GM21723 (cell line): ENCODE measurements at regions not wholly inside any gene's neighbourhood (a gene's known extent, or its start where the extent isn't known, plus 50 kb on each side); places are given as distances from the start of the nearest gene placed in this dataset.
"Not testable (repeated sequence)": the region's sequence is repeated elsewhere in the genome, so short reads cannot be mapped to it uniquely, and the experiment has no call there.

Source experiments
- ATAC-seq: cut with Tn5 transposase; IDR thresholded peaks from one replicate; pipeline ENCODE4 v1.9.1; 2021; ENCODE audit warnings: mild to moderate bottlenecking, moderate library complexity; ENCODE audit not compliant: unreplicated experiment

- no peak for ATAC-seq
Observed at GRCh38 chr7:68707958-68708357, 890.3 kb upstream of the AUTS2 start.

GRCh38 chr7:68712956-68713495 is 885.2 kb upstream of the AUTS2 start:
- ATAC-seq, result no peak

- ATAC-seq, result not testable (repeated sequence)
Observed at GRCh38 chr7:68714135-68714534, 884.1 kb upstream of the AUTS2 start.

GRCh38 chr7:68715907-68716306 is 882.4 kb upstream of the AUTS2 start:
- no peak for ATAC-seq

- ATAC-seq, result no peak
Observed at GRCh38 chr7:68717176-68717575, 881.1 kb upstream of the AUTS2 start.

- ATAC-seq, result no peak
Observed at GRCh38 chr7:68718097-68718551, 880.2 kb upstream of the AUTS2 start.

- no peak for ATAC-seq
Observed at GRCh38 chr7:68720697-68721096, 877.6 kb upstream of the AUTS2 start.

GRCh38 chr7:68722044-68722443 is 876.2 kb upstream of the AUTS2 start:
- ATAC-seq, result no peak

- no peak for ATAC-seq
Observed at GRCh38 chr7:68724965-68725364, 873.3 kb upstream of the AUTS2 start.

- no peak for ATAC-seq
Observed at GRCh38 chr7:68725843-68726785, 872.2 kb upstream of the AUTS2 start.

- ATAC-seq, result not testable (repeated sequence)
Observed at GRCh38 chr7:68728720-68729119, 869.6 kb upstream of the AUTS2 start.

- no peak for ATAC-seq
Observed at GRCh38 chr7:68729371-68729770, 868.9 kb upstream of the AUTS2 start.

GRCh38 chr7:68730194-68730593 is 868.1 kb upstream of the AUTS2 start:
- no peak for ATAC-seq

GRCh38 chr7:68730964-68731363 is 867.3 kb upstream of the AUTS2 start:
- ATAC-seq, result no peak

GRCh38 chr7:68733219-68734153 is 864.8 kb upstream of the AUTS2 start:
- ATAC-seq, result no peak

GRCh38 chr7:68734431-68734830 is 863.8 kb upstream of the AUTS2 start:
- no peak for ATAC-seq

- ATAC-seq, result no peak
Observed at GRCh38 chr7:68739306-68739705, 859.0 kb upstream of the AUTS2 start.

GRCh38 chr7:68744036-68744435 is 854.2 kb upstream of the AUTS2 start:
- ATAC-seq, result no peak

- no peak for ATAC-seq
Observed at GRCh38 chr7:68748934-68749900, 849.1 kb upstream of the AUTS2 start.
